ENCODE measurements at regions not wholly inside any gene's neighbourhood (a gene's known extent, or its start where the extent isn't known, plus 50 kb on each side); places are given as distances from the start of the nearest gene placed in this dataset.

DNA sequence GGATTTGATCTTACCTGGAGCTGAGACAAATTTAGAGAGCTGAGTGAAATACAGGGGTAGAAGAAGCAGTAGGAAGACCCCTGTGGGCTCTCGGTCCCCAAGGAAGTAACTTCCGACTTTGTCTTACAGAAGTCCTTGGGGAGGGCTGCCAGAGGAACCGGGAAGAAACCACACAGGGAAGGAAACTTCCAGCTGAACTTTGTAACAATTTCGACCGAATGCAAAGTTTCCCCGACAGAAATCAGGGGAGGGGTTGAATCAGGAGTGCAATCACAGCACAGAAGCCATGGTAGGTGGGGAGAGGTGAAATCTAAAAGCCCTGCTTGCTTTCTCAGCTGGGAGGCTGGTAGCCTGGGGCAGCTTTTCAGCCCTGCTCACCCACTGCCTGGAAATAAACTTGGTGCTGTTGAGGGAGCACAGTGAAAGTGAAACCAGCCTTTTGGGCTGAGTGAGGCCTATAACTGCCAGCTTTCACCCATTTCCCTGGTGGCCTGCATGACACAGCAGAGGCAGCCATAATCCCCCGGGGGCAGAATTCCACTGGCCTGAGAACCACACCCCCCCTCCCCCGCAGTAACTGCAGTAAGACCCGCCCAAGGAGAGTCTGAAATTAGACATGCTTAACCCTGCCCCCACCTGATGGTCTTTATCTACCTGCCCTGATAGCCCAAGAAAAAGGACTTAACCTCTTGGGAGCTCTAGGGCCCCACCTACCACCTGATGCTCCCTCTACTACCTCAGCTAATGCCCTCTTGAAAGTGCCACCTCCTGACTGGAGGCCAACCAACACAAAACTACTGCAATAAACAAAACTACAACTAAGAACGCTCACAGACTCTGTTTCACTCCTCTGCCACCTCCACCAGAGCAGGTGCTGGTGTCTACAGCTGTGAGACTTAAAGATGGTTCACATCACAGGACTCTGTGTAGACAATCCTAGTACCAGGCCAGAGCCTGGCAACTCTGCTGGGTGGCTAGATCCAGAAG, 248.2 kb downstream of the PARM1 start:
- no peak for TF ChIP-seq CTCF (IDR thresholded peaks at IDR 0.05; ENCODE audit: low read depth, low read length)
- TF ChIP-seq EZH2phosphoT487 (IDR thresholded peaks at IDR 0.05; ENCODE audit: low read depth): no peak
